GM13976 (cell line): ENCODE measurements at regions not wholly inside any gene's neighbourhood (a gene's known extent, or its start where the extent isn't known, plus 50 kb on each side); places are given as distances from the start of the nearest gene placed in this dataset.
"Not testable (repeated sequence)": the region's sequence is repeated elsewhere in the genome, so short reads cannot be mapped to it uniquely, and the experiment has no call there.

Experiments used
- DNase-seq: peaks from one replicate; pipeline ENCODE4 v3.0.0; 2012; ENCODE audit warnings: low spot score
- in situ Hi-C: fragments of 300-500 bp; cut with MboI; formaldehyde crosslinking; loops from one replicate; pipeline ENCODE4 v1.12.0; 2022; ENCODE audit warnings: low sequenced_read_pairs, mixed read lengths, inconsistent platforms; ENCODE audit not compliant: unreplicated experiment
- TF ChIP-seq, protein P1 (sequence below): IDR thresholded peaks from 2 replicates; pipeline ENCODE4 v1.5.1; 2012; ENCODE audit warnings: borderline replicate concordance, mild to moderate bottlenecking; ENCODE audit not compliant: insufficient read depth; ENCODE audit errors: extremely low read depth, missing control alignments, control extremely low read depth

- DNase-seq, result no peak
- in situ Hi-C loops, result no loop called here
- TF ChIP-seq, protein P1, sequence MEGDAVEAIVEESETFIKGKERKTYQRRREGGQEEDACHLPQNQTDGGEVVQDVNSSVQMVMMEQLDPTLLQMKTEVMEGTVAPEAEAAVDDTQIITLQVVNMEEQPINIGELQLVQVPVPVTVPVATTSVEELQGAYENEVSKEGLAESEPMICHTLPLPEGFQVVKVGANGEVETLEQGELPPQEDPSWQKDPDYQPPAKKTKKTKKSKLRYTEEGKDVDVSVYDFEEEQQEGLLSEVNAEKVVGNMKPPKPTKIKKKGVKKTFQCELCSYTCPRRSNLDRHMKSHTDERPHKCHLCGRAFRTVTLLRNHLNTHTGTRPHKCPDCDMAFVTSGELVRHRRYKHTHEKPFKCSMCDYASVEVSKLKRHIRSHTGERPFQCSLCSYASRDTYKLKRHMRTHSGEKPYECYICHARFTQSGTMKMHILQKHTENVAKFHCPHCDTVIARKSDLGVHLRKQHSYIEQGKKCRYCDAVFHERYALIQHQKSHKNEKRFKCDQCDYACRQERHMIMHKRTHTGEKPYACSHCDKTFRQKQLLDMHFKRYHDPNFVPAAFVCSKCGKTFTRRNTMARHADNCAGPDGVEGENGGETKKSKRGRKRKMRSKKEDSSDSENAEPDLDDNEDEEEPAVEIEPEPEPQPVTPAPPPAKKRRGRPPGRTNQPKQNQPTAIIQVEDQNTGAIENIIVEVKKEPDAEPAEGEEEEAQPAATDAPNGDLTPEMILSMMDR, result no peak
Observed at GRCh38 chr6:115843945-115844344, 216.7 kb downstream of the FRK start.

DNA sequence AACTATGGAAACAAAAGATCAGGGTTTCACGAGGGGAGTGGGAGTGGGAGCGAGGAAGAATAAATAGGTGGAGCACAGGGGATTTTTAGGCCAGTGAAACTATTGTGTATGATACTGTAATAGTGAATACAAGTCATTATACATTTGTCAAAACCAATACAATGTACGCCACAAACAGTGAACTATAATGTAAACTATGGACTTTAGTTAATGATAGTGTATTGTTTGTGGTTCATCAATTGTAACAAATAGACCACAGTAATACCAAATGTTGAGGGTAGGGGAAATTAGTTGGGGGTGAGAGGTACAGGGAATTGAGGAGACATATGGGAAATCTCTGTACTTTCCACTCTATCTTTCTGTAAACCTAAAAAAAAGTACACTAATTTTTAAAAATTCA is 218.4 kb downstream of the FRK start:
- in situ Hi-C loops, result no loop called here
- no peak for DNase-seq
- TF ChIP-seq, protein P1, result no peak

- in situ Hi-C loops, result no loop called here
- no peak for DNase-seq
- TF ChIP-seq, protein P1, result no peak
Observed at GRCh38 chr6:115839583-115840181, 221.0 kb downstream of the FRK start.

DNA sequence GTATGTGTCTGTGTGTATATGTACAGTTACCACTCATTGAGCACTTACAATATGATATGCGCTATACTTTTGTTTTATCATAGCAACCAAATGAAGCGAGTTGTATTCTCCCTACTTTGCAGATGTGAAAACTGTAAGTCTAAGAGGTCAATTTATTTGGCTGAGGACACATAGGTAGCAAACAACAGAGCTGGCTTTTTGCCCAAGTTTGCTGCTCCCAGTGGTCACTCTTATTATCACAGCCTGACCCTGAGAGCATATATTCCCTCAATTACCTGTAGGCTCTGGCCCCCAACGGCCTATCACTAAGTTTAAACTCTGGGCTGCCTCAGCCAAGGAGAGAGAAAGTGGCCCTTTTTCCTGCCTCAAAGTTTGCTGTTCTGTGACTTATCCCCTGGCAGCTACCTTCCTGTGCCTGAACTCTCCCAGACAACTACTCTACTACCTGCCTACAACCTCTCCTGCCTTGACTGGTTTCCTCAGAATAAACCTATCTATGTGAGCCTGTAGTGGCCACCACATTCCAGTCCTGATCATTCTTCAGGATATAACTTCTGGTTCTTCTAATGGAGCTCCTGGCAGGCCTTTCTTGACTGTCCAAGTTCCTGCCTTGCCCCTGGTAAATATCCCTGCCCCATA is 221.8 kb downstream of the FRK start:
- DNase-seq, result peak; percentile 49
- TF ChIP-seq, protein P1, result peak; percentile 37

DNA sequence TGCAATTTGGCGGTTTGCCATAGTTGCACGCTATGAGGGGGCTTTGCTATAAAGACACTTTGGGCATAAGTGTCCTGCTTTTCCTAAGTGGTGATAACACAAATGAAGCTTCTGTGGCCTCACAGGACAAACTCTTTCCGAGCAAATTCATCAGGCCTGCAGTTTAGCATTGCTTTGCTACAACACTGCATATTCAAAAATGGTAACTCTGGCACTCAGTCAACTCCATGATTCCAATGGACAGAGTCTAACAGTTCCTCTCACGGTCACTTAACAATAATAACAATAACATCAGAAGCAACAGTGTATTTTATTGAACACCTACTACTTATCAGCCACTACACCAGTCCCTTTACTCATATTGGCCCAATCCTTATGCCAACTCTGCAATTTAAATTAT is 222.5 kb downstream of the FRK start:
- in situ Hi-C loops, result no loop called here
- DNase-seq, result no peak
- TF ChIP-seq, protein P1, result no peak

More for the DNA sequence above, 221.8 kb downstream of the FRK start:
- in situ Hi-C loops, result no loop called here

DNA sequence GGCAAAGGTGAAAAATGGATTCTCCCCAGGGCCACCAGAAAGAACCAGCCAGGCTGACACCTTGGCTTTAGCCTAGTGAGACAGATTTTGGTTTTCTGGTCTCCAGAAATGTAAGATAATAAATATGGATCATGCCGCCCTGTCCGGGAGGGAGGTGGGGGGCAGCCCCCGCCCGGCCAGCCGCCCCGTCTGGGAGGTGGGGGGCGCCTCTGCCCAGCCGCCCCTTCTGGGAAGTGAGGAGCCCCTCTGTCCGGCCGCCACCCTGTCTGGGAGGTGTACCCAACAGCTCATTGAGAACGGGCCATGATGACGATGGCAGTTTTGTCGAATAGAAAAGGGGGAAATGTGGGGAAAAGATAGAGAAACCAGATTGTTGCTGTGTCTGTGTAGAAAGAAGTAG is 224.3 kb downstream of the FRK start:
- in situ Hi-C loops, DNase-seq: not testable (repeated sequence)

DNA sequence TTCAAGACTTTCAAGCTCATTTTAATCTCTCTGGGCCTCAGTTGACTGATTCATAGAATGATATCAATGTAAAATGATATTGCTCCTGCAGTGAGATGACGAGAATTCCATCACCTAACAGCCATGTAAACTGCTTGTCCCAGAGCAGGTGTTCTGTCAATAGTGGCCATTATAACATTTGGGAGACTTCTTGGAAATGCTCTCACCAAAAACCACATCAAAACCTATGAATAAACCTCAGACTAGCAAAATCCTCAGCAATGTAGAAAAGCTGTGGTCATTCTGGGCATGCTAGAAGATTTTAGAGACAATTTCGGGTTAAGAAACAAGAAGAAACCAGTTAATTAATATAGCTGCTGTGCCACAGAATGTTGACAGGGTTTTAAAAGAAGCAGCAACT is 225.4 kb downstream of the FRK start:
- no peak for DNase-seq
- in situ Hi-C loops, result no loop called here
- TF ChIP-seq, protein P1, result no peak

DNA sequence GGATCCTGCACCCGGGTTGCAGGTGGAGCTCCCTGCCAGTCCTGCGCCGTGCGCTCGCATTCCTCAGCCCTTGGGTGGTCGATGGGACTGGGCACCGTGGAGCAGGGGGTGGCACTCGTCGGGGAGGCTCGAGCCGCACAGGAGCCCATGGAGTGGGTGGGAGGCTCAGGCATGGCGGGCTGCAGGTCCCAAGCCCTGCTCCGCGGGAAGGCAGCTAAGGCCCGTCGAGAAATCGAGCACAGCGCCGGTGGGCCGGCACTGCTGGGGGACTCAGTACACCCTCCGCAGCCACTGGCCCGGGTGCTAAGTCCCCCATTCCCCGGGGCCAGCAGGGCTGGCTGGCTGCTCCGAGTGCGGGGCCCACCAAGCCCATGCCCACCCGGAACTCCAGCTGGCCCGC is 226.1 kb downstream of the FRK start:
- DNase-seq, in situ Hi-C loops: not testable (repeated sequence)
